ENCODE measurements at regions not wholly inside any gene's neighbourhood (a gene's known extent, or its start where the extent isn't known, plus 50 kb on each side); places are given as distances from the start of the nearest gene placed in this dataset.

- TF ChIP-seq ZNF518A (tag by site-specific recombination; conservative IDR thresholded peaks at IDR 0.05; ENCODE audit: low read depth) (no peak), ZNF529 (tag by site-specific recombination; IDR thresholded peaks at IDR 0.05; ENCODE audit: insufficient replicate concordance) (no peak), ZNF121 (tag by site-specific recombination; IDR thresholded peaks at IDR 0.05) (no peak), ZBTB8A (tag by site-specific recombination; IDR thresholded peaks at IDR 0.05) (no peak), ZBTB49 (tag by site-specific recombination; IDR thresholded peaks at IDR 0.05; ENCODE audit: low read depth) (no peak), MZF1 (tag by site-specific recombination; IDR thresholded peaks at IDR 0.05; ENCODE audit: borderline replicate concordance) (no peak), ZNF311 (tag by site-specific recombination; IDR thresholded peaks at IDR 0.05; ENCODE audit: borderline replicate concordance) (no peak), ZNF791 (tag by site-specific recombination; IDR thresholded peaks at IDR 0.05) (no peak), ZNF645 (tag by site-specific recombination; IDR thresholded peaks at IDR 0.05) (no peak), ZNF677 (tag by site-specific recombination; IDR thresholded peaks at IDR 0.05) (no peak)
These were observed 350.9 kb downstream of the MYCN start (continued) for GRCh38 chr2:16291226-16291625.

- ChIA-PET POLR2A (no interaction called here), CTCF (interaction anchor here (0.6 kb wide), 2 partner anchors 173 to 654 kb away, joined by 3 to 4 read pairs; no protein-coding TSS in a partner anchor)
- H3K36me3 ChIP-seq (ENCODE audit: control insufficient read depth in 2 of 2, insufficient read depth in 1 of 2, low read length in 2 of 2) = no peaks in the 10 kb centered on the region
- H3K9me3 ChIP-seq (ENCODE audit: control insufficient read depth, insufficient read depth, low read depth, low read length) = no peaks in the 10 kb centered on the region
- no peak overlapping the region for H3K27ac ChIP-seq (ENCODE audit: extremely low read depth, low read depth, low read length)
- no peaks in the 10 kb centered on the region for H3K4me1 ChIP-seq (ENCODE audit: control insufficient read depth, insufficient read depth, low read length)
- no peak for TF ChIP-seq ZNF768 (tag by site-specific recombination; IDR thresholded peaks at IDR 0.05)
- TF ChIP-seq ZNF791 (tag by site-specific recombination; IDR thresholded peaks at IDR 0.05) = no peak
- TF ChIP-seq ZNF544 (tag by site-specific recombination; IDR thresholded peaks at IDR 0.05) = no peak
- TF ChIP-seq HIC1 (tag by site-specific recombination; IDR thresholded peaks at IDR 0.05) = no peak
- TF ChIP-seq ZBTB11 (tag by site-specific recombination; conservative IDR thresholded peaks at IDR 0.05; ENCODE audit: low read depth) = no peak
- TF ChIP-seq KLF10 (tag by site-specific recombination; IDR thresholded peaks at IDR 0.05) = no peak
- no peak for TF ChIP-seq ZNF664 (tag by site-specific recombination; IDR thresholded peaks at IDR 0.05)
- no peak for TF ChIP-seq ZNF76 (tag by site-specific recombination; IDR thresholded peaks at IDR 0.05; ENCODE audit: borderline replicate concordance, low read depth)
- no peak for TF ChIP-seq ZNF530 (tag by site-specific recombination; IDR thresholded peaks at IDR 0.05; ENCODE audit: low read depth)
- no peak for TF ChIP-seq KLF17 (tag by site-specific recombination; IDR thresholded peaks at IDR 0.05)
- TF ChIP-seq ZNF529 (tag by site-specific recombination; IDR thresholded peaks at IDR 0.05; ENCODE audit: insufficient replicate concordance) = no peak
- no peak overlapping the region for H3K4me3 ChIP-seq (ENCODE audit: low read depth, low read length)
These were observed 350.1 kb downstream of the MYCN start for GRCh38 chr2:16290311-16291020.
